PC-3 (cell line): ENCODE measurements at regions not wholly inside any gene's neighbourhood (a gene's known extent, or its start where the extent isn't known, plus 50 kb on each side); places are given as distances from the start of the nearest gene placed in this dataset.

ENCODE experiments used
- EZH2 ChIP-seq: fragments of 300-600 bp; sonication (generic); IDR thresholded peaks from one replicate; pipeline ENCODE4 v1.6.1; 2017; ENCODE audit warnings: antibody characterized with exemption, mild to moderate bottlenecking, low read length; ENCODE audit not compliant: unreplicated experiment
- TF ChIP-seq, protein P1 (sequence below): fragments of 300-600 bp; sonication (generic); conservative IDR thresholded peaks from 2 replicates; pipeline ENCODE4 v1.5.1; 2017; ENCODE audit warnings: antibody characterized with exemption, low read depth, mild to moderate bottlenecking, low read length

DNA sequence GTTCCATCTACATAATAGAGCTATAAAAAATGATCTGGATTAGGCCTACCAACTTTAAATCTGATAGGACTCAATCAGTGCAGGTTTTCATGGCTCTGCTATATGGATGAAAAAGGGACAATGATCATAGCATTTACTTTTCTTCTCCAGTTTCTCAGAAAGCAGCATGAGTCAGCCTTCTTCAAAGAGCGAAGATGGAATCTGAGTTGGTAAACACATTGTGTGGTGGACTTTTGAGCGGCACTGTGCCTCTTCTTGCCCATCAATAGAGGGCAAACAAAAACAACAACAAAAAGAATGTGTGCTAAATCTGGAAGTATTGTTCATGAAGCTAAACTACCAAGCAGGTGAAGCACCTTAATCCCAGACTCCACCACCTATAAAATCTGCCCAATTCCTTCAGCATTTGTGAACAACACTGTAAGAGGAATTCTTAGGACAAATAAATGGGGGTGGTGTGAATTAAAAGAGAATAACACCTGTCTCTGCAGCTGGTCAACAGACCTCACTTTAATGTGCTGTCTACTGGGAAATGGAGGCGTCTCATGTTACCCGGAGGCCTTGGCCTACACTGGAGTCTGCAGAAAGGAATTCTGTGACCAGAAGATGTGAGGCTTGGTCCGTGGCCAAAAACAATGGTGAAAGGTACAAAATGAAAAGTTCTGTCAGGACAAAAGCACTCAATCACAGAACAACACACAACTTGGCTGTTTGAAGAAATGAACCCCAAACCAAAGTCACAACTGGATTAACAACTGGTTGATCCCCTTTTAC, 609.0 kb downstream of the IRS1 start:
- TF ChIP-seq, protein P1, sequence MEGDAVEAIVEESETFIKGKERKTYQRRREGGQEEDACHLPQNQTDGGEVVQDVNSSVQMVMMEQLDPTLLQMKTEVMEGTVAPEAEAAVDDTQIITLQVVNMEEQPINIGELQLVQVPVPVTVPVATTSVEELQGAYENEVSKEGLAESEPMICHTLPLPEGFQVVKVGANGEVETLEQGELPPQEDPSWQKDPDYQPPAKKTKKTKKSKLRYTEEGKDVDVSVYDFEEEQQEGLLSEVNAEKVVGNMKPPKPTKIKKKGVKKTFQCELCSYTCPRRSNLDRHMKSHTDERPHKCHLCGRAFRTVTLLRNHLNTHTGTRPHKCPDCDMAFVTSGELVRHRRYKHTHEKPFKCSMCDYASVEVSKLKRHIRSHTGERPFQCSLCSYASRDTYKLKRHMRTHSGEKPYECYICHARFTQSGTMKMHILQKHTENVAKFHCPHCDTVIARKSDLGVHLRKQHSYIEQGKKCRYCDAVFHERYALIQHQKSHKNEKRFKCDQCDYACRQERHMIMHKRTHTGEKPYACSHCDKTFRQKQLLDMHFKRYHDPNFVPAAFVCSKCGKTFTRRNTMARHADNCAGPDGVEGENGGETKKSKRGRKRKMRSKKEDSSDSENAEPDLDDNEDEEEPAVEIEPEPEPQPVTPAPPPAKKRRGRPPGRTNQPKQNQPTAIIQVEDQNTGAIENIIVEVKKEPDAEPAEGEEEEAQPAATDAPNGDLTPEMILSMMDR = no peak
- no peak for TF ChIP-seq EZH2
